ENCODE measurements at regions not wholly inside any gene's neighbourhood (a gene's known extent, or its start where the extent isn't known, plus 50 kb on each side); places are given as distances from the start of the nearest gene placed in this dataset.

DNA sequence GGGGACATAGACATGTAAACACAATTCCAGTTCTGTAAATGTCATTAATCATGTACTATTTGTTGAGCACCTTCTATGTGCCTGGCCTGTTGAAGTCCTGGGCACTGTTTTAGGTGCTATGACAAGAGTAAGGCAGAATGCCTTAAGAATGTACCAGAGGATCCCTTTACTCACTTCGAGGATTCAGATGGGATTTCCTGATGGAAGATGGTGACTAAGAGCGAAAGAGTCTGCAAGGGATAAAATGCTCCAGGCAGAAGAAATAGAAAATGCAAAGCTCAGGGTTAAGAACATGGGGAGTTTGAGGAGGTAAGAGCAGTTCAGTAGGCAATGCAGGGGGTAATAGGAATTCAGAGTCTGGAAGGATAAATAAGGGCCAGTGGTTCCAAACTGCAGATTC lies 671.3 kb upstream of the TBX3 start:
- Mint-ChIP-seq H3K4me1 (ENCODE audit: low read depth) (peaks cover 4% of the 10 kb centered on the region), H3K27ac (no peak overlapping the region), H3K27me3 (peaks cover 14% of the 10 kb centered on the region), H3K9me3 (ENCODE audit: low read depth) (peaks cover 3% of the 10 kb centered on the region), H3K4me3 (ENCODE audit: low read depth) (no peak overlapping the region), H3K36me3 (ENCODE audit: insufficient read depth) (no peaks in the 10 kb centered on the region)
- no peak for DNase-seq (ENCODE audit: low spot score, unreplicated experiment)
- TF ChIP-seq, protein P1, sequence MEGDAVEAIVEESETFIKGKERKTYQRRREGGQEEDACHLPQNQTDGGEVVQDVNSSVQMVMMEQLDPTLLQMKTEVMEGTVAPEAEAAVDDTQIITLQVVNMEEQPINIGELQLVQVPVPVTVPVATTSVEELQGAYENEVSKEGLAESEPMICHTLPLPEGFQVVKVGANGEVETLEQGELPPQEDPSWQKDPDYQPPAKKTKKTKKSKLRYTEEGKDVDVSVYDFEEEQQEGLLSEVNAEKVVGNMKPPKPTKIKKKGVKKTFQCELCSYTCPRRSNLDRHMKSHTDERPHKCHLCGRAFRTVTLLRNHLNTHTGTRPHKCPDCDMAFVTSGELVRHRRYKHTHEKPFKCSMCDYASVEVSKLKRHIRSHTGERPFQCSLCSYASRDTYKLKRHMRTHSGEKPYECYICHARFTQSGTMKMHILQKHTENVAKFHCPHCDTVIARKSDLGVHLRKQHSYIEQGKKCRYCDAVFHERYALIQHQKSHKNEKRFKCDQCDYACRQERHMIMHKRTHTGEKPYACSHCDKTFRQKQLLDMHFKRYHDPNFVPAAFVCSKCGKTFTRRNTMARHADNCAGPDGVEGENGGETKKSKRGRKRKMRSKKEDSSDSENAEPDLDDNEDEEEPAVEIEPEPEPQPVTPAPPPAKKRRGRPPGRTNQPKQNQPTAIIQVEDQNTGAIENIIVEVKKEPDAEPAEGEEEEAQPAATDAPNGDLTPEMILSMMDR (IDR thresholded peaks at IDR 0.05; ENCODE audit: unreplicated experiment) = no peak

- no peak for DNase-seq (ENCODE audit: low spot score, unreplicated experiment)
- Mint-ChIP-seq H3K4me1 (ENCODE audit: low read depth) (peaks cover 12% of the 10 kb centered on the region), H3K9me3 (ENCODE audit: low read depth) (peaks cover 3% of the 10 kb centered on the region), H3K27ac (peak overlapping the region; percentile 53), H3K36me3 (ENCODE audit: insufficient read depth) (no peaks in the 10 kb centered on the region), H3K27me3 (peaks cover 14% of the 10 kb centered on the region), H3K4me3 (ENCODE audit: low read depth) (no peak overlapping the region)
- TF ChIP-seq, protein P1 (IDR thresholded peaks at IDR 0.05; ENCODE audit: unreplicated experiment) = no peak
Measured at GRCh38 chr12:115354007-115354890, 670.3 kb upstream of the TBX3 start.

- H3K4me1 Mint-ChIP-seq (ENCODE audit: low read depth) = peaks cover 14% of the 10 kb centered on the region
- no peak overlapping the region for H3K4me3 Mint-ChIP-seq (ENCODE audit: low read depth)
- peaks cover 14% of the 10 kb centered on the region for H3K27me3 Mint-ChIP-seq
- peaks cover 3% of the 10 kb centered on the region for H3K9me3 Mint-ChIP-seq (ENCODE audit: low read depth)
- no peaks in the 10 kb centered on the region for H3K36me3 Mint-ChIP-seq (ENCODE audit: insufficient read depth)
- H3K27ac Mint-ChIP-seq = no peak overlapping the region
- TF ChIP-seq, protein P1 (IDR thresholded peaks at IDR 0.05; ENCODE audit: unreplicated experiment) = no peak
- DNase-seq (ENCODE audit: low spot score, unreplicated experiment) = no peak
Measured at GRCh38 chr12:115353467-115353866, 669.5 kb upstream of the TBX3 start.

- H3K4me3 Mint-ChIP-seq (ENCODE audit: low read depth) = no peak overlapping the region
- no peak for DNase-seq (ENCODE audit: low spot score, unreplicated experiment)
- TF ChIP-seq, protein P1 (IDR thresholded peaks at IDR 0.05; ENCODE audit: unreplicated experiment) = no peak
- H3K4me1 Mint-ChIP-seq (ENCODE audit: low read depth) = peaks cover 14% of the 10 kb centered on the region
- H3K27ac Mint-ChIP-seq = no peak overlapping the region
- H3K36me3 Mint-ChIP-seq (ENCODE audit: insufficient read depth) = no peaks in the 10 kb centered on the region
- H3K9me3 Mint-ChIP-seq (ENCODE audit: low read depth) = peaks cover 3% of the 10 kb centered on the region
- H3K27me3 Mint-ChIP-seq = peaks cover 20% of the 10 kb centered on the region
Measured at GRCh38 chr12:115351514-115352077, 667.6 kb upstream of the TBX3 start.

DNA sequence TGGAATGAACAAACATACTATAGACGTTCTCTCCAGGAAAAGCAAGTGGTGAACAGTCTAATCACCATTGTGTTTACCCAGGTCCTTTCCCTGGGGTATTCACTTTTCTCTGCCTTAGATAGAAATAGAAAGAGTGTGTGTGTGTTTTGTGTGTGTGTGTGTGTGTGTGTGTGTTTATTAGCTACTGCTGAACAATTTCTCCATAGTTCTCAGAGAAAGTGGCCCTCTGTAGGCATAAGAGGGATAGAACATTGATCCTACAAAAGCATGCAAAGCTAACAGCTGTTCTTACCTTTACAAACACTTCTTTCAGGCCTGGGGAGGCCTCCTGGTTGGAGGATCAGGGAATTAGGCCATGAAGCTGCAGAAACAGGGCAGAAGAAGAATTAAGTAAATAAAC lies 665.7 kb upstream of the TBX3 start:
- no peak overlapping the region for H3K4me3 Mint-ChIP-seq (ENCODE audit: low read depth)
- no peak for DNase-seq (ENCODE audit: low spot score, unreplicated experiment)
- H3K27me3 Mint-ChIP-seq = peaks cover 15% of the 10 kb centered on the region
- peaks cover 14% of the 10 kb centered on the region for H3K4me1 Mint-ChIP-seq (ENCODE audit: low read depth)
- no peaks in the 10 kb centered on the region for H3K36me3 Mint-ChIP-seq (ENCODE audit: insufficient read depth)
- no peak overlapping the region for H3K27ac Mint-ChIP-seq
- H3K9me3 Mint-ChIP-seq (ENCODE audit: low read depth) = no peaks in the 10 kb centered on the region
- TF ChIP-seq, protein P1 (IDR thresholded peaks at IDR 0.05; ENCODE audit: unreplicated experiment) = no peak
